B cell (primary cell): ENCODE measurements at regions not wholly inside any gene's neighbourhood (a gene's known extent, or its start where the extent isn't known, plus 50 kb on each side); places are given as distances from the start of the nearest gene placed in this dataset.

Source experiments
- ATAC-seq: fragments of 200-7000 bp; cut with Tn5 transposase; one replicate; pipeline ENCODE4 v1.10.0; 2021; ENCODE audit warnings: low read depth, mild to moderate bottlenecking, moderate number of reproducible peaks, moderate library complexity
- CTCF ChIA-PET: fragments of 350-600 bp; sonication (Branson Sonifier 250); formaldehyde crosslinking; loops from one replicate; lab custom pipeline; 2021; ENCODE audit warnings: antibody characterized with exemption, inconsistent platforms; lab: Charles Lee
- POLR2A ChIA-PET: fragments of 350-600 bp; sonication (Branson Sonifier 250); formaldehyde crosslinking; loops from one replicate; lab custom pipeline; 2021; ENCODE audit warnings: antibody characterized with exemption; lab: Charles Lee
- DNase-seq: peaks from one replicate; pipeline ENCODE4 v3.0.0; 2013
- H2AFZ ChIP-seq: 2 replicates; pipeline ENCODE4 v1.6.1; 2012; ENCODE audit warnings: mild to moderate bottlenecking, low read depth, low read length; ENCODE audit not compliant: insufficient read depth, poor library complexity, severe bottlenecking
- H3K27ac ChIP-seq, 2 donors: 1 replicate in 1 of 2; 2 replicates in 1 of 2; pipeline ENCODE4 v1.5.1; 2012 to 2013; ENCODE audit warnings: low read length in 2 of 2, mild to moderate bottlenecking in 2 of 2, moderate library complexity in 1 of 2
- H3K27me3 ChIP-seq, 4 experiments: fragments of 200-600 bp in 1 of 4; sonication (generic) in 1 of 4; replicated peaks in 1 of 4; 1 replicate in 2 of 4; 2 replicates in 2 of 4; pipeline versions ENCODE4 v1.6.1 to v1.7.0; 2013 to 2016; ENCODE audit warnings: low read length in 3 of 4, mild to moderate bottlenecking in 2 of 4, mixed read lengths in 1 of 4, moderate library complexity in 1 of 4; ENCODE audit not compliant: insufficient read depth in 4 of 4, control insufficient read depth in 3 of 4; ENCODE audit errors: control extremely low read depth in 1 of 4
- H3K36me3 ChIP-seq, 2 experiments: replicated peaks in 1 of 2; 1 replicate in 1 of 2; 2 replicates in 1 of 2; pipeline versions ENCODE4 v1.6.1 to v1.7.1; 2013; ENCODE audit warnings: low read length in 1 of 2; ENCODE audit not compliant: insufficient read depth in 2 of 2, control insufficient read depth in 1 of 2; ENCODE audit errors: control extremely low read depth in 1 of 2, extremely low read depth in 1 of 2
- H3K4me1 ChIP-seq, 2 donors: fragments of 200-600 bp in 1 of 2; sonication (generic) in 1 of 2; 1 replicate in 1 of 2; 2 replicates in 1 of 2; pipeline versions ENCODE4 v1.5.1 to v1.6.1; 2013 to 2017; ENCODE audit warnings: low read length in 2 of 2; ENCODE audit not compliant: control insufficient read depth in 2 of 2, insufficient read depth in 2 of 2
- H3K4me2 ChIP-seq: replicated peaks from 2 replicates; pipeline ENCODE3; 2012; ENCODE audit warnings: mild to moderate bottlenecking, low read depth, low read length; ENCODE audit not compliant: poor library complexity, severe bottlenecking
- H3K4me3 ChIP-seq, 5 experiments: fragments of 200-600 bp in 1 of 5; sonication (generic) in 1 of 5; 1 replicate in 3 of 5; 2 replicates in 2 of 5; pipeline versions ENCODE4 v1.5.1 to v1.7.0; 2011 to 2016; ENCODE audit warnings: low read length in 4 of 5, mild to moderate bottlenecking in 4 of 5, low read depth in 2 of 5, control low read depth in 1 of 5, moderate library complexity in 1 of 5; ENCODE audit not compliant: insufficient read depth in 1 of 5; ENCODE audit errors: control extremely low read depth in 1 of 5, extremely low read depth in 1 of 5
- H3K79me2 ChIP-seq: fragments of 200-600 bp; sonication (generic); one replicate; pipeline ENCODE4 v1.6.0; 2016; ENCODE audit warnings: low read length; ENCODE audit not compliant: control insufficient read depth, insufficient read depth
- H3K9ac ChIP-seq: fragments of 200-600 bp; sonication (generic); 2 replicates; pipeline ENCODE4 v1.6.1; 2017; ENCODE audit warnings: mild to moderate bottlenecking, low read length, moderate library complexity
- H3K9me3 ChIP-seq, 3 donors: one replicate each; pipeline versions ENCODE4 v1.6.1 to v1.7.1; 2013; ENCODE audit warnings: low read length in 2 of 3; ENCODE audit not compliant: control insufficient read depth in 2 of 3, insufficient read depth in 1 of 3; ENCODE audit errors: control extremely low read depth in 1 of 3
- H4K20me1 ChIP-seq: 2 replicates; pipeline ENCODE4 v1.6.0; 2012; ENCODE audit warnings: mild to moderate bottlenecking, low read length; ENCODE audit not compliant: insufficient read depth, control insufficient read depth, poor library complexity, severe bottlenecking
- H3K27ac Mint-ChIP-seq: one replicate; pipeline ENCODE4 v1.8.0; 2021; ENCODE audit warnings: mixed read lengths
- H3K27me3 Mint-ChIP-seq: one replicate; pipeline ENCODE4 v1.8.0; 2021; ENCODE audit warnings: mixed read lengths
- H3K4me1 Mint-ChIP-seq: one replicate; pipeline ENCODE4 v1.8.0; 2021; ENCODE audit warnings: mixed read lengths
- H3K4me3 Mint-ChIP-seq: one replicate; pipeline ENCODE4 v1.8.0; 2021; ENCODE audit warnings: mixed read lengths
- H3K9me3 Mint-ChIP-seq: one replicate; pipeline ENCODE4 v1.8.0; 2022; ENCODE audit warnings: mixed read lengths; ENCODE audit not compliant: insufficient read depth
- EZH2 ChIP-seq: IDR thresholded peaks from 2 replicates; pipeline ENCODE4 v1.6.1; 2012; ENCODE audit warnings: borderline replicate concordance, low read depth, mild to moderate bottlenecking, moderate library complexity, low read length; ENCODE audit not compliant: insufficient read depth, poor library complexity, severe bottlenecking
- WGBS: methylation state at CpG from one replicate; pipeline ENCODE4 v1.1.5; 2013; ENCODE audit warnings: missing lambda C conversion rate; ENCODE audit not compliant: insufficient coverage; 5-methylcytosine and 5-hydroxymethylcytosine counted together
- intact Hi-C: fragments of 100-400 bp; cut with micrococcal nuclease; formaldehyde crosslinking; loops from one replicate; pipeline ENCODE4 v1.10.0; 2022
- TF ChIP-seq, protein P1 (sequence below): fragments of 200-600 bp; IDR thresholded peaks from one replicate; pipeline ENCODE4 v1.8.0; 2022; ENCODE audit warnings: antibody characterized with exemption, mild to moderate bottlenecking

DNA sequence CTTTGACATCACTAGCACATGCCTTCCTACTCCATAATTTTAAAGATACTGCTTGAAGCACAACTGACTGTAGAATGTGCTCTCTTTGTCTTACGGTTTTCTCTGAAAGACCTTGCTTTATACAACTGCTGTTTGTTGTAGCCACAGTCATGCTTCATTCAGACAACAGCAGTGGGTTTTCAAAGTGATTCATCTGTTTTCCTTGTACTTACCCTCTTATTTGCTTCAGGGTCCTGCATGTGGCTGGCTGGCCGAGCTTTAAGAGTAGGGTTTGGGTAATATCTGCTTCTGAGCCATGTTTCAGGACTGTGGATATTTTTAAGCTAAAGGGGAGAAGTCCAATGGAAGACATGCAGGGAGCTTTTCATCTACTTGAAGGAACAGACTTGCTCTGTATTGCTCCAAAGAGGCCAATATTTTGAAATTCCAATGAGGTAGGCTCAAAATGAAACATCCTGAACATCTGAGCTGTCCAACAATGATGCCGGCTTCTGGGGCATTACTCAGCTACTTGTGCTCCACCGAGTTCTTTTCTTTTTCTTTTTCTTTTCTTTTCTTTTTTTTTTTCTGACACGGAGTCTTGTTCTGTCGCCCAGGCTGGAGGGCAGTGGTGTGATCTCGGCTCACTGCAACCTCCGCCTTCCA is 160.2 kb upstream of the SGK1 start:
- Histone ChIP-seq H2AFZ (no peak overlapping the region), H3K27me3 (no peaks in the 10 kb centered on the region), H3K4me1 (no peaks in the 10 kb centered on the region), H3K79me2 (no peaks in the 10 kb centered on the region), H3K9ac (no peak overlapping the region), H3K4me3 (no peak overlapping the region), H3K9me3 (no peaks in the 10 kb centered on the region), H3K27ac (no peak overlapping the region), H3K4me2 (no peak overlapping the region), H3K36me3 (no peaks in the 10 kb centered on the region), H4K20me1 (no peaks in the 10 kb centered on the region)
- Mint-ChIP-seq H3K4me1 (no peaks in the 10 kb centered on the region), H3K27me3 (no peaks in the 10 kb centered on the region), H3K27ac (no peak overlapping the region), H3K9me3 (no peaks in the 10 kb centered on the region), H3K4me3 (no peak overlapping the region)
- ChIA-PET CTCF (no interaction called here), POLR2A (no interaction called here)
- DNase-seq (no peak), ATAC-seq (no peak)
- intact Hi-C loops = no loop called here
- no peak for TF ChIP-seq EZH2
- TF ChIP-seq, protein P1, sequence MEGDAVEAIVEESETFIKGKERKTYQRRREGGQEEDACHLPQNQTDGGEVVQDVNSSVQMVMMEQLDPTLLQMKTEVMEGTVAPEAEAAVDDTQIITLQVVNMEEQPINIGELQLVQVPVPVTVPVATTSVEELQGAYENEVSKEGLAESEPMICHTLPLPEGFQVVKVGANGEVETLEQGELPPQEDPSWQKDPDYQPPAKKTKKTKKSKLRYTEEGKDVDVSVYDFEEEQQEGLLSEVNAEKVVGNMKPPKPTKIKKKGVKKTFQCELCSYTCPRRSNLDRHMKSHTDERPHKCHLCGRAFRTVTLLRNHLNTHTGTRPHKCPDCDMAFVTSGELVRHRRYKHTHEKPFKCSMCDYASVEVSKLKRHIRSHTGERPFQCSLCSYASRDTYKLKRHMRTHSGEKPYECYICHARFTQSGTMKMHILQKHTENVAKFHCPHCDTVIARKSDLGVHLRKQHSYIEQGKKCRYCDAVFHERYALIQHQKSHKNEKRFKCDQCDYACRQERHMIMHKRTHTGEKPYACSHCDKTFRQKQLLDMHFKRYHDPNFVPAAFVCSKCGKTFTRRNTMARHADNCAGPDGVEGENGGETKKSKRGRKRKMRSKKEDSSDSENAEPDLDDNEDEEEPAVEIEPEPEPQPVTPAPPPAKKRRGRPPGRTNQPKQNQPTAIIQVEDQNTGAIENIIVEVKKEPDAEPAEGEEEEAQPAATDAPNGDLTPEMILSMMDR = no peak
- 100% methylated on average over 6 of the region's 8 CpGs for WGBS

DNA sequence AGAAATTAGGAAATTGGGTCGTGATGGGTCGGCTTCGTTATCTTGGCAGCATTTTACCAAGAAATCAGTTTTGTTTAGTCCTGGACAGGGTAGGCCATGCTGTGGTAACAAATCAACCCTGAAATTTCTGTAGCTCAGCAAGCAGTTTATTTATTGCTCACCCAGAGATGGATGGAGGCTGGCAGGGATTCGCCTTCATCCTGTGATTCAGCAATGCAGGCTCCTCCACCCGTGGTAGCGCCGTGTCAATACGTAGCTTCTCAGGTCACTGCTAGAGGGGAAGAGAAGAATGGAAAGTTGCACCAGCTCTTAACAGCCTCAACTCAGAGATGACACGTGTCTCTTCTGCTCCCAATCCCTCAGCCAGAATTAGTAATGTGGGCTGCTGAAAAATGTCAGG is 157.0 kb upstream of the SGK1 start:
- 96% methylated on average over 4 of the region's 9 CpGs for WGBS
- intact Hi-C loops = no loop called here
- H3K9ac ChIP-seq = no peak overlapping the region
- H3K4me1 ChIP-seq = no peaks in the 10 kb centered on the region
- no peak overlapping the region for H3K4me3 ChIP-seq
- Mint-ChIP-seq H3K27ac (no peak overlapping the region), H3K9me3 (no peaks in the 10 kb centered on the region), H3K4me1 (no peaks in the 10 kb centered on the region), H3K27me3 (no peaks in the 10 kb centered on the region), H3K4me3 (no peak overlapping the region)
- ATAC-seq (no peak), DNase-seq (no peak)
- H3K79me2 ChIP-seq = no peaks in the 10 kb centered on the region
- TF ChIP-seq, protein P1 = no peak
- no peak for TF ChIP-seq EZH2
- H3K4me2 ChIP-seq = no peak overlapping the region
- ChIA-PET CTCF (no interaction called here), POLR2A (no interaction called here)
- no peak overlapping the region for H2AFZ ChIP-seq
- H3K9me3 ChIP-seq = no peaks in the 10 kb centered on the region
- no peaks in the 10 kb centered on the region for H3K36me3 ChIP-seq
- H3K27me3 ChIP-seq = no peaks in the 10 kb centered on the region
- no peaks in the 10 kb centered on the region for H4K20me1 ChIP-seq
- H3K27ac ChIP-seq = no peak overlapping the region
